SH-SY5Y (cell line): ENCODE measurements at regions not wholly inside any gene's neighbourhood (a gene's known extent, or its start where the extent isn't known, plus 50 kb on each side); places are given as distances from the start of the nearest gene placed in this dataset.

Experiments
- GATA2 ChIP-seq: IDR thresholded peaks from 2 replicates; pipeline ENCODE4 v1.6.1; 2011; ENCODE audit warnings: mild to moderate bottlenecking, low read depth, low read length
- GATA3 ChIP-seq: IDR thresholded peaks from 2 replicates; pipeline ENCODE4 v1.6.1; 2011; ENCODE audit warnings: low read depth, mild to moderate bottlenecking, low read length, moderate library complexity

DNA sequence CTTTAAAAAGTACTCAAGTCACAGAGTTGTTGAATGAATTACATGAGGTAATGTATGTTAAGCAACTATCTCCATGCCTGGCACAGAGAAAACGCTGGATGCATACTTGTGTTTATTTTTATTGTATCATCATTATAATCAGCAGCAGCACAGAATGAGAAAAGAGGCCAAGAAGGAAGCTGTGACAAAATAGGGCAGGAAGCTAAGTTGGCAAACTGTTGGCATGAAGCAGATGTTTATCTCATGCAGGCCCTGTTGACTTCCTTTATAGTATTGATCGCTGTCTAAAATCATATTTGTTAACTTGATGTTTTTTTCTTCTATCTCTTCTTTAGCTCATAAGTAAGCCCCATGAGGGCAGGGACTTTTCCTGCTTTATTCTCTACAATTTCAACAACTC, 466.6 kb downstream of the TRHDE start:
- TF ChIP-seq GATA2, result no peak
- no peak for TF ChIP-seq GATA3
